Mammary epithelial cell (primary cell): ENCODE measurements at regions not wholly inside any gene's neighbourhood (a gene's known extent, or its start where the extent isn't known, plus 50 kb on each side); places are given as distances from the start of the nearest gene placed in this dataset.

ENCODE experiments used
- EZH2 ChIP-seq: IDR thresholded peaks from 2 replicates; pipeline ENCODE4 v1.6.1; 2012; ENCODE audit warnings: low read length, inconsistent platforms, borderline replicate concordance
- TF ChIP-seq, protein P1 (sequence below), 2 donors: IDR thresholded peaks in 1 of 2; conservative IDR thresholded peaks in 1 of 2; 2 replicates each; pipeline ENCODE4 v1.5.1; 2011 to 2012; ENCODE audit warnings: inconsistent platforms in 2 of 2, low read length in 2 of 2, mild to moderate bottlenecking in 2 of 2, control low read depth in 1 of 2, low read depth in 1 of 2; ENCODE audit not compliant: insufficient read depth in 1 of 2; ENCODE audit errors: extremely low read depth in 1 of 2

DNA sequence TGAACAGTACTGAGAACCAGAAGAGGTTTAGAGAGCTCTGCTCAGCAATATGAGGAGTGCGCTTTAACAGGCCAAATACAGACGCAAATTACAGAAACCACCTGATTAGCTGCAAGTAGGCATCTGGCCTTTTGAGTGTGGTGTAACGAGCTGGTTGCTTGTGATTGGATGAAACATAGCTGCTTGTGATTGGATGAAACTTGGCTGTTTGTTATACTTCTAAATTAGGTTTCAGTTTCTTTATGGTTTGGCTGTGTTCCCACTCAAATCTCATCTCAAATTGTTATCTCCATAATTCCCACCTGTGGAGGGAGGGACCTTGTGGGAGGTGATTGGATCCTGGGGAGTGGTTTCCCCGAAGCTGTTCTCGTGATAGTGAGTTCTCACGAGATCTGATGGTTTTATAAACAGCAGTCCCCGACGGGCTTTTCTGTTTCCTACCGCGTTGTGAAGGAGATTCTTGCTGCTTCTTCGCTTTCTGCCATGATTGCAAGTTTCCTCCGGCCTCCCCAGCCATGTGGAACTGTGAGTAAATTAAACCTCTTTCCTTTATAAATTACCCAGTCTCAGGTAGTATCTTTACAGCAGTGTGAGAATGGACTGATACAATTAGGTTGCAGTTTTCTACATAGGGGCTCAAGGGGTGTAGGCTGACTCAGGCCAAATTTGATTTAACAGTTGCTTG, 655.9 kb upstream of the MAN1A1 start:
- TF ChIP-seq, protein P1, sequence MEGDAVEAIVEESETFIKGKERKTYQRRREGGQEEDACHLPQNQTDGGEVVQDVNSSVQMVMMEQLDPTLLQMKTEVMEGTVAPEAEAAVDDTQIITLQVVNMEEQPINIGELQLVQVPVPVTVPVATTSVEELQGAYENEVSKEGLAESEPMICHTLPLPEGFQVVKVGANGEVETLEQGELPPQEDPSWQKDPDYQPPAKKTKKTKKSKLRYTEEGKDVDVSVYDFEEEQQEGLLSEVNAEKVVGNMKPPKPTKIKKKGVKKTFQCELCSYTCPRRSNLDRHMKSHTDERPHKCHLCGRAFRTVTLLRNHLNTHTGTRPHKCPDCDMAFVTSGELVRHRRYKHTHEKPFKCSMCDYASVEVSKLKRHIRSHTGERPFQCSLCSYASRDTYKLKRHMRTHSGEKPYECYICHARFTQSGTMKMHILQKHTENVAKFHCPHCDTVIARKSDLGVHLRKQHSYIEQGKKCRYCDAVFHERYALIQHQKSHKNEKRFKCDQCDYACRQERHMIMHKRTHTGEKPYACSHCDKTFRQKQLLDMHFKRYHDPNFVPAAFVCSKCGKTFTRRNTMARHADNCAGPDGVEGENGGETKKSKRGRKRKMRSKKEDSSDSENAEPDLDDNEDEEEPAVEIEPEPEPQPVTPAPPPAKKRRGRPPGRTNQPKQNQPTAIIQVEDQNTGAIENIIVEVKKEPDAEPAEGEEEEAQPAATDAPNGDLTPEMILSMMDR (conservative IDR thresholded peaks at IDR 0.05 in 1 of 2, IDR thresholded peaks at IDR 0.05 in 1 of 2; ENCODE audit: extremely low read depth in 1 of 2, insufficient read depth in 1 of 2, low read depth in 1 of 2, low read length in 2 of 2) = no peak
- no peak for TF ChIP-seq EZH2
